ENCODE measurements at regions not wholly inside any gene's neighbourhood (a gene's known extent, or its start where the extent isn't known, plus 50 kb on each side); places are given as distances from the start of the nearest gene placed in this dataset.

- H3K4me3 ChIP-seq (ENCODE audit: low read length): no peak overlapping the region
- no peak overlapping the region for H3K27ac ChIP-seq (ENCODE audit: low read length)
- peaks cover 7% of the 10 kb centered on the region for H3K4me1 ChIP-seq (ENCODE audit: insufficient read depth, low read length)
- H3K9me3 ChIP-seq (ENCODE audit: insufficient read depth, low read depth, low read length): no peaks in the 10 kb centered on the region
- H3K36me3 ChIP-seq (ENCODE audit: insufficient read depth, low read depth, low read length): no peaks in the 10 kb centered on the region
- H3K27me3 ChIP-seq (ENCODE audit: insufficient read depth, low read length): no peaks in the 10 kb centered on the region
- H3K9ac ChIP-seq (ENCODE audit: low read depth, low read length): no peak overlapping the region
Observed at GRCh38 chr4:156673483-156673882, 298.1 kb downstream of the PDGFC start.

GRCh38 chr4:156672492-156673305 lies 298.9 kb downstream of the PDGFC start:
- H3K4me3 ChIP-seq (ENCODE audit: low read length): no peak overlapping the region

GRCh38 chr4:156665780-156666366 lies 305.7 kb downstream of the PDGFC start:
- Histone ChIP-seq H3K4me3 (ENCODE audit: low read length) (no peak overlapping the region), H3K4me1 (ENCODE audit: insufficient read depth, low read length) (no peaks in the 10 kb centered on the region), H3K9ac (ENCODE audit: low read depth, low read length) (no peak overlapping the region), H3K27ac (ENCODE audit: low read length) (no peak overlapping the region), H3K36me3 (ENCODE audit: insufficient read depth, low read depth, low read length) (no peaks in the 10 kb centered on the region), H3K9me3 (ENCODE audit: insufficient read depth, low read depth, low read length) (no peaks in the 10 kb centered on the region), H3K27me3 (ENCODE audit: insufficient read depth, low read length) (no peaks in the 10 kb centered on the region)

More at GRCh38 chr4:156672492-156673305, 298.9 kb downstream of the PDGFC start:
- Histone ChIP-seq H3K9me3 (ENCODE audit: insufficient read depth, low read depth, low read length) (no peaks in the 10 kb centered on the region), H3K36me3 (ENCODE audit: insufficient read depth, low read depth, low read length) (no peaks in the 10 kb centered on the region), H3K9ac (ENCODE audit: low read depth, low read length) (no peak overlapping the region), H3K4me1 (ENCODE audit: insufficient read depth, low read length) (peaks cover 7% of the 10 kb centered on the region), H3K27me3 (ENCODE audit: insufficient read depth, low read length) (no peaks in the 10 kb centered on the region), H3K27ac (ENCODE audit: low read length) (no peak overlapping the region)

GRCh38 chr4:156663663-156664062 lies 307.9 kb downstream of the PDGFC start:
- no peaks in the 10 kb centered on the region for H3K27me3 ChIP-seq (ENCODE audit: insufficient read depth, low read length)
- H3K36me3 ChIP-seq (ENCODE audit: insufficient read depth, low read depth, low read length): no peaks in the 10 kb centered on the region
- no peak overlapping the region for H3K4me3 ChIP-seq (ENCODE audit: low read length)

GRCh38 chr4:156662921-156663320 lies 308.7 kb downstream of the PDGFC start:
- no peaks in the 10 kb centered on the region for H3K27me3 ChIP-seq (ENCODE audit: insufficient read depth, low read length)
- H3K4me1 ChIP-seq (ENCODE audit: insufficient read depth, low read length): no peaks in the 10 kb centered on the region
- no peak overlapping the region for H3K27ac ChIP-seq (ENCODE audit: low read length)
- H3K9me3 ChIP-seq (ENCODE audit: insufficient read depth, low read depth, low read length): no peaks in the 10 kb centered on the region
- H3K9ac ChIP-seq (ENCODE audit: low read depth, low read length): no peak overlapping the region
- H3K36me3 ChIP-seq (ENCODE audit: insufficient read depth, low read depth, low read length): no peaks in the 10 kb centered on the region
- no peak overlapping the region for H3K4me3 ChIP-seq (ENCODE audit: low read length)

More at GRCh38 chr4:156663663-156664062, 307.9 kb downstream of the PDGFC start:
- no peak overlapping the region for H3K27ac ChIP-seq (ENCODE audit: low read length)
- no peak overlapping the region for H3K9ac ChIP-seq (ENCODE audit: low read depth, low read length)
- no peaks in the 10 kb centered on the region for H3K9me3 ChIP-seq (ENCODE audit: insufficient read depth, low read depth, low read length)
- no peaks in the 10 kb centered on the region for H3K4me1 ChIP-seq (ENCODE audit: insufficient read depth, low read length)

- no peak overlapping the region for H3K27ac ChIP-seq (ENCODE audit: low read length)
- H3K9me3 ChIP-seq (ENCODE audit: insufficient read depth, low read depth, low read length): no peaks in the 10 kb centered on the region
- H3K27me3 ChIP-seq (ENCODE audit: insufficient read depth, low read length): no peaks in the 10 kb centered on the region
- H3K36me3 ChIP-seq (ENCODE audit: insufficient read depth, low read depth, low read length): no peaks in the 10 kb centered on the region
- H3K4me3 ChIP-seq (ENCODE audit: low read length): no peak overlapping the region
- H3K9ac ChIP-seq (ENCODE audit: low read depth, low read length): no peak overlapping the region
- no peaks in the 10 kb centered on the region for H3K4me1 ChIP-seq (ENCODE audit: insufficient read depth, low read length)
Observed at GRCh38 chr4:156661555-156661954, 310.0 kb downstream of the PDGFC start.

GRCh38 chr4:156660465-156660864 lies 311.1 kb downstream of the PDGFC start:
- no peaks in the 10 kb centered on the region for H3K36me3 ChIP-seq (ENCODE audit: insufficient read depth, low read depth, low read length)
- no peak overlapping the region for H3K27ac ChIP-seq (ENCODE audit: low read length)
- H3K27me3 ChIP-seq (ENCODE audit: insufficient read depth, low read length): no peaks in the 10 kb centered on the region
- no peak overlapping the region for H3K4me3 ChIP-seq (ENCODE audit: low read length)
- H3K4me1 ChIP-seq (ENCODE audit: insufficient read depth, low read length): no peaks in the 10 kb centered on the region
- no peak overlapping the region for H3K9ac ChIP-seq (ENCODE audit: low read depth, low read length)
- no peaks in the 10 kb centered on the region for H3K9me3 ChIP-seq (ENCODE audit: insufficient read depth, low read depth, low read length)

GRCh38 chr4:156659983-156660382 lies 311.6 kb downstream of the PDGFC start:
- H3K4me3 ChIP-seq (ENCODE audit: low read length): no peak overlapping the region
- H3K9me3 ChIP-seq (ENCODE audit: insufficient read depth, low read depth, low read length): no peaks in the 10 kb centered on the region
- no peak overlapping the region for H3K27ac ChIP-seq (ENCODE audit: low read length)
- H3K4me1 ChIP-seq (ENCODE audit: insufficient read depth, low read length): no peaks in the 10 kb centered on the region
- H3K27me3 ChIP-seq (ENCODE audit: insufficient read depth, low read length): no peaks in the 10 kb centered on the region
- H3K9ac ChIP-seq (ENCODE audit: low read depth, low read length): no peak overlapping the region
- H3K36me3 ChIP-seq (ENCODE audit: insufficient read depth, low read depth, low read length): no peaks in the 10 kb centered on the region

- H3K9ac ChIP-seq (ENCODE audit: low read depth, low read length): no peak overlapping the region
- H3K9me3 ChIP-seq (ENCODE audit: insufficient read depth, low read depth, low read length): no peaks in the 10 kb centered on the region
- H3K4me3 ChIP-seq (ENCODE audit: low read length): no peak overlapping the region
- H3K27me3 ChIP-seq (ENCODE audit: insufficient read depth, low read length): no peaks in the 10 kb centered on the region
- no peaks in the 10 kb centered on the region for H3K36me3 ChIP-seq (ENCODE audit: insufficient read depth, low read depth, low read length)
- H3K4me1 ChIP-seq (ENCODE audit: insufficient read depth, low read length): no peaks in the 10 kb centered on the region
- no peak overlapping the region for H3K27ac ChIP-seq (ENCODE audit: low read length)
Observed at GRCh38 chr4:156659570-156659969, 312.0 kb downstream of the PDGFC start.

GRCh38 chr4:156656896-156657295 lies 314.7 kb downstream of the PDGFC start:
- H3K27me3 ChIP-seq (ENCODE audit: insufficient read depth, low read length): no peaks in the 10 kb centered on the region
- H3K9me3 ChIP-seq (ENCODE audit: insufficient read depth, low read depth, low read length): peaks cover 5% of the 10 kb centered on the region; the same call in 1 of the 2 replicates
- H3K4me3 ChIP-seq (ENCODE audit: low read length): no peak overlapping the region
- H3K36me3 ChIP-seq (ENCODE audit: insufficient read depth, low read depth, low read length): no peaks in the 10 kb centered on the region
- no peaks in the 10 kb centered on the region for H3K4me1 ChIP-seq (ENCODE audit: insufficient read depth, low read length)
- H3K9ac ChIP-seq (ENCODE audit: low read depth, low read length): no peak overlapping the region
- no peak overlapping the region for H3K27ac ChIP-seq (ENCODE audit: low read length)

GRCh38 chr4:156654410-156654809 lies 317.2 kb downstream of the PDGFC start:
- no peaks in the 10 kb centered on the region for H3K4me1 ChIP-seq (ENCODE audit: insufficient read depth, low read length)
- no peaks in the 10 kb centered on the region for H3K36me3 ChIP-seq (ENCODE audit: insufficient read depth, low read depth, low read length)
- peaks cover 5% of the 10 kb centered on the region; the same call in 1 of the 2 replicates for H3K9me3 ChIP-seq (ENCODE audit: insufficient read depth, low read depth, low read length)
- no peak overlapping the region for H3K4me3 ChIP-seq (ENCODE audit: low read length)
- no peak overlapping the region for H3K27ac ChIP-seq (ENCODE audit: low read length)
- H3K9ac ChIP-seq (ENCODE audit: low read depth, low read length): no peak overlapping the region
- no peaks in the 10 kb centered on the region for H3K27me3 ChIP-seq (ENCODE audit: insufficient read depth, low read length)

GRCh38 chr4:156643826-156644225 lies 327.8 kb downstream of the PDGFC start:
- no peak overlapping the region for H3K9ac ChIP-seq (ENCODE audit: low read depth, low read length)
- no peak overlapping the region for H3K27ac ChIP-seq (ENCODE audit: low read length)
- H3K36me3 ChIP-seq (ENCODE audit: insufficient read depth, low read depth, low read length): no peaks in the 10 kb centered on the region
- no peaks in the 10 kb centered on the region for H3K27me3 ChIP-seq (ENCODE audit: insufficient read depth, low read length)
- no peaks in the 10 kb centered on the region; the same call in 1 of the 2 replicates for H3K4me1 ChIP-seq (ENCODE audit: insufficient read depth, low read length)
- no peak overlapping the region for H3K4me3 ChIP-seq (ENCODE audit: low read length)
- H3K9me3 ChIP-seq (ENCODE audit: insufficient read depth, low read depth, low read length): no peaks in the 10 kb centered on the region
